Heart right ventricle (tissue), 16 donors: ENCODE measurements at regions not wholly inside any gene's neighbourhood (a gene's known extent, or its start where the extent isn't known, plus 50 kb on each side); places are given as distances from the start of the nearest gene placed in this dataset.

Experiments
- ATAC-seq, 8 donors: fragments of 200-7000 bp; cut with Tn5 transposase; one replicate each; pipeline ENCODE4 v1.9.1; 2020; ENCODE audit warnings: mild to moderate bottlenecking in 8 of 8, moderate library complexity in 8 of 8, moderate number of reproducible peaks in 1 of 8
- DNase-seq, 2 donors: peaks; one replicate each; pipeline ENCODE4 v3.0.0-alpha.2; 2020
- H3K27ac ChIP-seq, 10 donors: fragments of 200-600 bp; sonication (generic) in 2 of 10; one replicate each; pipeline versions ENCODE4 v1.5.0 to v1.8.0; 2020 to 2022; ENCODE audit warnings: mild to moderate bottlenecking in 3 of 10
- H3K27me3 ChIP-seq, 7 donors: fragments of 200-600 bp; one replicate each; pipeline ENCODE4 v1.8.0; 2021 to 2022; ENCODE audit warnings: mild to moderate bottlenecking in 2 of 7
- H3K36me3 ChIP-seq, 9 donors: fragments of 200-600 bp; sonication (generic) in 1 of 9; one replicate each; pipeline versions ENCODE4 v1.5.0 to v1.8.0; 2020 to 2022; ENCODE audit warnings: mild to moderate bottlenecking in 2 of 9
- H3K4me1 ChIP-seq, 9 donors: fragments of 200-600 bp; sonication (generic) in 1 of 9; one replicate each; pipeline versions ENCODE4 v1.5.0 to v1.8.0; 2020 to 2022; ENCODE audit warnings: mild to moderate bottlenecking in 4 of 9
- H3K4me3 ChIP-seq, 10 donors: fragments of 200-600 bp; sonication (generic) in 2 of 10; one replicate each; pipeline versions ENCODE4 v1.5.0 to v1.8.0; 2020 to 2022; ENCODE audit warnings: mild to moderate bottlenecking in 7 of 10, moderate library complexity in 2 of 10
- H3K9me3 ChIP-seq, 11 donors: fragments of 200-600 bp in 10 of 11; sonication (generic) in 2 of 11; one replicate each; pipeline versions ENCODE4 v1.5.0 to v1.8.0; 2013 to 2022; ENCODE audit warnings: mild to moderate bottlenecking in 2 of 11, control low read depth in 1 of 11, moderate library complexity in 1 of 11
- CTCF ChIP-seq, 9 donors: fragments of 200-600 bp; sonication (generic) in 2 of 9; IDR thresholded peaks; one replicate each; pipeline versions ENCODE4 v1.5.0 to v1.8.0; 2021 to 2022; ENCODE audit warnings: antibody characterized with exemption in 9 of 9, mild to moderate bottlenecking in 5 of 9, moderate library complexity in 1 of 9
- WGBS, 2 donors: extraction: QIAGEN DNeasy Blood & Tissue Kit; methylation state at CpG; one replicate each; pipeline ENCODE4 v1.1.7; 2013; ENCODE audit warnings: inconsistent platforms in 1 of 2; 5-methylcytosine and 5-hydroxymethylcytosine counted together
- intact Hi-C, 10 donors: fragments of 100-400 bp; cut with DNase I; formaldehyde crosslinking; loops; one replicate each; pipeline versions ENCODE4 v1.11.1 to v1.14.2; 2022
- donor health status: Arrhythmogenic right ventricular cardiomyopathy.
- donor health status: ischemic (EF 13 %, LVEDD 7.1; RV severe dilation, severe dysfunction).
- donor health status: healthy with polysubstance abuse.
- donor health status: DM: no; HTN: yes; CAD: no.
- donor health status: DM: no; HTN: no; CAD: no.
- donor health status: ischemic (EF 25% LVEDD 6.9; RV normal size, moderate dysfunction).
- donor health status: ischemic (EF 25% LVEDD 5.7; RV mildly dilated, moderate dysfunction).
- donor health status: healthy.
- donor health status: DM: yes; HTN: yes; CAD: no.
- donor health status: Ischemic cardiomyopathy.
- donor health status: ischemic (EF 35%, LVEDD 5.7; RV mildly dilated, moderate dysfunction).
- donor health status: nonischemic (EF 11% LVEDD 7.7; RV severe dilation, severe dysfunction).
- donor health status: DM: yes; HTN: yes; CAD: no.
- donor health status: PGD.
- donor health status: ischemic (EF 29% LVEDD 5.4; RV normal size, mild dysfunction).
- donor health status: nonischemic (EF 23%, LVEDD 6.1; RV moderate dilation, normal function).

DNA sequence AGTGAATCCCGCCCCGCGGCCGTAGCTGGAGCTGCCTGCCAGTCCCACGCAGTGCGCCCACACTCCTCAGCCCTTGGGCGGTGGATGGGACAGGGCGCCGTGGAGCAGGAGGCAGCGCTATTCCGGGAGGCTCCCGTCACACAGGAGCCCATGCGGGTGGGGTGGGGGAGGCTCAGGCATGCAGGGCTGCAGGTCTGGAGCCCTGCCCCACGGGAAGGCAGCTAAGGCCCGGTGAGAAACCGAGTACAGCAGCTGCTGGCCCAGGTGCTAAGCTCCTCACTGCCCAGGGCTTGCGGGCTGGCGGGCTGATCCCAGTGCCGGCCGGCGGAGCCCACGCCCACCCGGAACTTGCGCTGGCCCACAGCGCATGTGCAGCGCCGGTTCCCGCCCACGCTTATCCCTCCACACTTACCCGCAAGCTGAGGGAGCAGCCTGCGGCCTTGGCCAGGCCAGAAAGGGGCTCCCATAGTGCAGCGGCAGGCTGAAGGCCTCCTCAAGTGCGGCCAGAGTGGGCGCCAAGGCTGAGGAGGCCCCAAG lies 1152.8 kb upstream of the CELF4 start:
- Histone ChIP-seq H3K36me3 (no peaks in the 10 kb centered on the region), H3K9me3 (peaks cover 0 to 13% (median 0%) of the 10 kb centered on the region in 11 donors), H3K27ac (no peak overlapping the region), H3K4me1 (no peaks in the 10 kb centered on the region), H3K27me3 (no peaks in the 10 kb centered on the region), H3K4me3 (no peak overlapping the region)
- ATAC-seq (no peak), DNase-seq (no peak)
- no peak for TF ChIP-seq CTCF (IDR thresholded peaks at IDR 0.05)
- WGBS, 2 donors: 97 to 98% methylated on average over 34 of the region's 34 CpGs
- intact Hi-C loops: no loop called here

- ATAC-seq (no peak), DNase-seq (no peak)
- intact Hi-C loops: no loop called here
- TF ChIP-seq CTCF (IDR thresholded peaks at IDR 0.05): no peak
- 86 to 87% methylated on average over 5 of the region's 5 CpGs for WGBS, 2 donors
- no peaks in the 10 kb centered on the region for H3K36me3 ChIP-seq
- H3K27ac ChIP-seq: no peak overlapping the region
- no peaks in the 10 kb centered on the region for H3K27me3 ChIP-seq
- no peaks in the 10 kb centered on the region for H3K4me1 ChIP-seq
- H3K4me3 ChIP-seq: no peak overlapping the region
- peaks cover 0 to 13% (median 0%) of the 10 kb centered on the region in 11 donors for H3K9me3 ChIP-seq
Observed at GRCh38 chr18:38709122-38709521, 1143.5 kb upstream of the CELF4 start.

DNA sequence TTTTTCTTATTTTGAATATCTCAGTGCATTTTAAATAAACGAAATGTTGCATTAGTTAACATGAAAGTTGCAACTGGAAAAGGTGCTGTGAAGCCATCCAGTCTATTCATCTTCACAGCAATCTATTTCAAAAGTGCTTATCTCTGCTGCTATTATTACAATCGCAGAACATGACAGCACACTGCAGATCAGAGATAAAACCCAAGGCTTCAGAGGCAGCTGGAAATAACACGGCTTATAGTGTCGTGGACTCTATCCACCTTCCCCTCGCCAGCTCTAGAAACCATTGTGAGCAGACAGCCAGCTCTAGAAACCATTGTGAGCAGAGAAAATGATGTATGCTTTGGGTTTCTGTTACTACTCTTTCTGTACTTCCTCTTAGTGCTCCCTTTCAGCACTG lies 1140.8 kb upstream of the CELF4 start:
- H3K4me3 ChIP-seq: no peak overlapping the region
- peaks cover 0 to 21% (median 0%) of the 10 kb centered on the region in 11 donors for H3K9me3 ChIP-seq
- WGBS, 2 donors: 51 to 54% methylated on average over 5 of the region's 5 CpGs
- intact Hi-C loops: no loop called here
- no peak for TF ChIP-seq CTCF (IDR thresholded peaks at IDR 0.05)
- no peaks in the 10 kb centered on the region for H3K4me1 ChIP-seq
- no peak overlapping the region for H3K27ac ChIP-seq
- H3K36me3 ChIP-seq: no peaks in the 10 kb centered on the region
- H3K27me3 ChIP-seq: no peaks in the 10 kb centered on the region
- DNase-seq: no peak
- ATAC-seq: no peak

GRCh38 chr18:38698088-38698487 lies 1132.5 kb upstream of the CELF4 start:
- intact Hi-C loops: no loop called here
- WGBS, 2 donors: 69 to 74% methylated on average over 2 of the region's 2 CpGs
- Histone ChIP-seq H3K27ac (no peak overlapping the region), H3K4me3 (no peak overlapping the region), H3K27me3 (no peaks in the 10 kb centered on the region), H3K36me3 (no peaks in the 10 kb centered on the region), H3K9me3 (no peaks in the 10 kb centered on the region), H3K4me1 (no peaks in the 10 kb centered on the region)
- no peak for TF ChIP-seq CTCF (IDR thresholded peaks at IDR 0.05)
- ATAC-seq (no peak), DNase-seq (no peak)
